ENCODE measurements at regions not wholly inside any gene's neighbourhood (a gene's known extent, or its start where the extent isn't known, plus 50 kb on each side); places are given as distances from the start of the nearest gene placed in this dataset.

GRCh38 chr20:53748821-53749421 lies 155.3 kb upstream of the ZNF217 start:
- no peak for TF ChIP-seq CTCF (IDR thresholded peaks at IDR 0.05)
- TF ChIP-seq POLR2A (IDR thresholded peaks at IDR 0.05), result no peak
- no peak for TF ChIP-seq EP300 (IDR thresholded peaks at IDR 0.05)
